NCI-H146 (cell line): ENCODE measurements at regions not wholly inside any gene's neighbourhood (a gene's known extent, or its start where the extent isn't known, plus 50 kb on each side); places are given as distances from the start of the nearest gene placed in this dataset.

ENCODE experiments used
- DNase-seq: peaks from one replicate; lab custom pipeline; 2025; lab: John Stamatoyannopoulos, UW

- DNase-seq = no peak
Measured at GRCh38 chrX:131894995-131895394, 128.1 kb upstream of the STK26 start.

- no peak for DNase-seq
Measured at GRCh38 chrX:131895807-131896206, 127.3 kb upstream of the STK26 start.

GRCh38 chrX:131901546-131901945 is 121.6 kb upstream of the STK26 start:
- peak; percentile 20 for DNase-seq

- DNase-seq = peak; percentile 74
Measured at GRCh38 chrX:131907488-131908314, 115.4 kb upstream of the STK26 start.

GRCh38 chrX:131910586-131910985 is 112.5 kb upstream of the STK26 start:
- no peak for DNase-seq

- DNase-seq = no peak
Measured at GRCh38 chrX:131915488-131915887, 107.6 kb upstream of the STK26 start.

DNA sequence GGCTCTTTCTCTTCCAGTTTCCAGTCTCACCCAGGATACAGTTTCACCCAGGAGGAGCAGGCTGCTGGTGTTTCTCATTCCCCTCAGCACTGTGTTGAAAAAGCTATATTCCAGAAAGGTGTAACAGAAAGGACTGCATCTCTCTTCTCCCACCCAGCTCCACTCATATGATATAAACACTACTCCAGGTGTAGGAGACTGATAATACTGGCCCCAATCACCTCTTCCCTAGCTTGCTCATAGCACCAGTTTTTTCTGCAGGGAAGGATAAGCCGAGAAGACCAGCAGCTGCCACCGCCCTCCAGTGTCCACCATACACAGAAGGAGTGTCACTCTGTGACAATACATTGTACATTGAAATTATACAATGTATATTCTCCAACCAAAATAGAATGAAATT is 105.5 kb upstream of the STK26 start:
- no peak for DNase-seq

DNA sequence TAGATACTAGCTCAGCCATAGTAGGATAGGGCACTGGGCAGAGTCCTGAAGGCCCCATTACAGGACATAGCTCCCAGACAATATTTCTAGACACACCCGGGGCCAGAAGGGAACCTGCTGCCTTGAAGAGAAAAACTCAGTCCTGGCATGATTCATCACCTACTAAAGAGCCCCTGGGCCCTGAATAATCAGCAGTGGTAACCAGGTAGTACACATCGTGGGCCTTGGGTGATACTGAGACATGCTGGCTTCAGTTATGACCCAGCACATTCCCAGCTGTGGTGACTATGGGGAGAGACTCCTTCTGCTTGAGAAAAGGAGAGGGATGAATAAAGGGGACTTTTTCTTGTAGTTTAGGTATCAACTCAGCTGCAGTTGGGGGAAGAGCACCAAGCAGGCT is 104.3 kb upstream of the STK26 start:
- no peak for DNase-seq

DNA sequence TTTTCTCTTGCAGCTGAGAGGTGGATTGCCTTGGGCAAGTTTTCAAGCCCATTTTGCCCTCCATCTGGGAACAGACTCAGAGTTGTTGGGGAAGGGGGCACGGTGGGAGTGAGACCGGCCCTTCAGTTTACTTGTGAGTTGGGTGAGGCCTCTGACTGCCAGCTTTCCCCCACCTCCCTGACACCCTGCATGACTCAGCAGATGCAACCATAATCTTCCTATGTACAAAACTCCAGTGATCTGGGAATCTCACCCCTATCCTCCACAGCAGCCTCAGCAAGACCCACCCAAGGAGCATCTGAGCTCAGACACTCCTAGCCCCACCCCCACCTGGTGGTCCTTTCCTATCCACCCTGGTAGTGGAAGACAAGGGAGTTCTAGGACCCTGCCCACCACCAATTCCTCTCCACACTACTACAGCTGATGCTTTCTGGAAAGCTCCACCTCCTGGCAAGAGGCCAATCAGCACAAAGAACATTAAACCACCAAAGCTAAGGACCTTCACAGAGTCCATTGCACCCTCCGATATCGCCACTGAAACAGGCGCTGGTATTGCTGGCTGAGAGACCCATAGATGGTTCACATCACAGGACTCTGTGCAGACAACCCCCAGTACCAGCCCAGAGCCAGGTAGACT is 99.4 kb upstream of the STK26 start:
- no peak for DNase-seq

- no peak for DNase-seq
Measured at GRCh38 chrX:131938749-131939148, 84.4 kb upstream of the STK26 start.

GRCh38 chrX:131942034-131942433 is 81.1 kb upstream of the STK26 start:
- DNase-seq = no peak

- no peak for DNase-seq
Measured at GRCh38 chrX:131944936-131945902, 77.9 kb upstream of the STK26 start.

GRCh38 chrX:131951166-131951565 is 71.9 kb upstream of the STK26 start:
- DNase-seq = no peak

DNA sequence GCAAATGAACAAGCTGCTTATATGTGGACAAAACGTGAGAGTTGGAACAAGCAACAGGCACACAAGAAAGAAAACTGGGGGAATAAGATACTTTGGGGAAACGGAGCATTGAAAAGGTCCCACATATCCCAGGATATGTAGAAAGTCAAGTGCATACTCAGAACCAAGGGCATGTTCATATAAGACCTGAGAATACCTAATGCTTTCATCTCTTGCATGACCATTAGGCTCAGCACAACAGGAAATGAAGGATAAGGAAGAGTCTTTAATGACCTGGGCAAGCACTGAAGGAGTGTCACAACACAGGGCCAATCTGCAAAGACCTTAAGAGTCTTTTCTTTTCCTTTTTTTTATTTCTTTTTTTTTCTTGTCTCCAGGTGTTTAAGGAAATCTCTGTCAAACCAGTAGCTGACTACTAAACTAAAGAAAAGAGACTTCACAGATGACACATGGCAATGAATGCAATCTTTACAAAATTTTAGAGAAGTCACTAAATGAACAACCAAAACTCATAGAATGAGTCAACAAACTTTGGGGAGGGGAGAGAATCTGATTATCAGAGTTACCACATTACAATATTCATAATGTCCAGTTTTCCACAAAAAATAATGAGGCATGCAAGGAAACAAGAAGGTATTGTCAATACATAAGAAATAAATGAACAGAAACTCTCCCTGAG is 67.9 kb upstream of the STK26 start:
- DNase-seq = no peak

DNA sequence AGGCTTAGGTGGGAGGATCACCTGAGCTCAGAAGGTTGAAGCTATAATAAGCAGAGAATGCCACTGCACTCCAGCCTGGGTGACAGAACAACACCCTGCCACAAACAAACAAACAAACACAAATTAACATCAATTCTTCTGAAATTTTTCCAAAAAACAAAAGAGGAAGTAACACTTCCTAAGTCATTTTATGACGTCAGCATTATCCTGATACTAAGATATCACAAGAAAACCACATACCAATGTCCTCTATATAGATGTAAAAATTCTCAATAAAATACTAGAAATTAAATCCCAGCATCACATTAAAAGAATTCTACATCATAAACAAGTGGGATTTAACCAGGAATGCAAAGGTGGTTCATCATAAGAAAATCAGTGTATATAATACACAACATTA is 64.4 kb upstream of the STK26 start:
- DNase-seq = no peak

DNA sequence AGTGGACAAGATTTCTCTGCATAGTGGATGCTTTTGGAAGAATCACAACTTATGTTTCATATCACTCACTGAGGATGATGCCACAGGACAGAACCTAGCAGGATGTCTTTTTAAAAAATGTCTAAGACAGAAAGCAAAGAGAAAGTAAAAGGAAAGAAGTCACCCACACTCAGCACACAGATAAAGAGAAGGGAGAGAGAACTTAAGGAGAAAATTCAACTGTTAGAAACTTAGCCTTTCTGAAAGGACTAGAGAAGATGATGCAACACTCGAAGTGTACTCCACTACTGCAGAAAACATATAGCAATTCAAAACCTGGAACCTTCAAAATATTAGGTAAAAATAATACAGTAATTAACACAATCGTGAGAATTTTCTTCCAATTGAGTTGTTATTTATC is 52.8 kb upstream of the STK26 start:
- no peak for DNase-seq
